Fibroblast of upper back skin (primary cell): ENCODE measurements at regions not wholly inside any gene's neighbourhood (a gene's known extent, or its start where the extent isn't known, plus 50 kb on each side); places are given as distances from the start of the nearest gene placed in this dataset.

Source experiments
- DNase-seq: peaks from one replicate; pipeline ENCODE4 v3.0.0-alpha.2; 2013

DNA sequence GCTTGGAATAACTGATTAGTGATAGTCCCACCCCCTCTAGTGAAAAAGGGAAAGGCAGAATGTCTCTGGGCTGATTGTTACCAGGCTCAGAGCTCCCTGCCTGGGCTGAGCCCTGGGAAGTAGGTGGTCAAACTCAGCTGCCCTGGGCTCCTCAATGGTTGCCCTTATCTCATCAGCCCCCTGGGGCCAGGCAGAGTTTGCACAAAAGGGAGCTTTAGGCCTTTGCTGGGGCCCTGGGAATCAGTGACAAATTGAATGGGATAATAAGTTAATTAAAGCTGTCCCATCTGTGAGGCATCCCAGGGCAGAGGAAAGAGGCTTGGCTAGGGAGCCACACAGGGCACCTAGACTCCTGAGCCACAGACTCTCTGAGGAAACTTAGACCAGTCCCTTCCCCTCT, 89.0 kb downstream of the EFNB1 start:
- DNase-seq, result no peak

DNA sequence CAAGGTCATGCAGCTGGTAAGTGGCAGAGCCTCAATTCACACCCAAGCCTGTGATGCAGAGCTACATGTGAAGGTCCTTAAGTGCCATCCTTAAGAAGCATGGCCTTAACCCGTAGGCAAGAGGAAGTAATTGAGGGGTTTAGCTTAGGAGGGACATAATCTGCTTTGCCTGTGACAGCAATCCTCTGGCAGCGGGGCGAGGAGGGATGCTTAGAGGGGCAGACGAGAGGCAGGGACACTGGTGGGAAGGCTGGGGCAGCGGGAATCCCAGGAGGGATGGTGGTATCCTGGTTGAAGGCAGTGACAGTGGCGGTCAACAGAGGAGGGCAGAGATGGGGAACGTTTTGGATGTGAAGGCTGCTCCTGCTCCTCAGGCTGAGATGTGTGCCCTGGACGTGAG, 88.1 kb downstream of the EFNB1 start:
- DNase-seq, result no peak

DNA sequence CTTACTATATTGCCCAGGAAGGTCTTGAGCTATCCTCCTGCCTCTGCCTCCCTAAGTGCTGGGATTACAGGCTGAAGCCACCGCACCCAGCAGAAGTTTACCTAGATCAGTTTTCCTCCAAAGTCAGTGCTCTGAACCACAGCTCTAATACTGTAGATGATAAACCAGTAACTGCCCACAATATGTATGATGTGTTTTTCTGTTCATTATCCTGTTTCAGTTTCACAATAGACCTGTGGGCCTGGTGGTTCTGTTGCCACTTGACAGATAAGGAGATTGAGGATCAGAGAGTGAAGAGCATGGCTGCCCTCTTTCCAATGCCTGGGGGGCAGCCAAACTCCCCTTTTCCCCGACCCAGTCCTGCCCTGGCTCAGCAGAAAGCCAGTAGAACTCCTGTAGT, 87.0 kb downstream of the EFNB1 start:
- no peak for DNase-seq

DNA sequence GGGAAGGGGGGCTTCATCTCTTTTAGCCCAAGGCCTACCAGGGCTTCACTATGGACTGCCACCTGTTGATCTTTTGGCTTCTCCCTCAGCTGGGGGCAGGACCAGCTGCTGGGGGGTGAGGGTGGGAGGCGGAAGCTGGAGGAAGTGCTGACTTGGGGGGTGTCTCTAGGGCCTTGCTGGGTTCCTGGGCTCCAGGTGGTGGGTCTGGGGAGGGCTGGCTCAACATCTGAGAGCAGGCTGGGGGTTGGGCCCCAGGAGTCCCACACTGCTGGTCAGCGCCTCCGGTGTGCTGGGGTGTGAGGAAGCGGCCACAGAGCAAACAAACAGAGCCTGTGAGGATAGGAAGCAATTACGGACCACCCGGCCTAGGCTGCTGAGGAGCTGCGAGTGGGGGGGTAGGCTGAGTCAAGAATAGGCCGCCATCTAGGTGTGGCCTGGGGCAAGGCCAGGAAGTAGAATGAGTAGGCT, 85.7 kb downstream of the EFNB1 start:
- no peak for DNase-seq

DNA sequence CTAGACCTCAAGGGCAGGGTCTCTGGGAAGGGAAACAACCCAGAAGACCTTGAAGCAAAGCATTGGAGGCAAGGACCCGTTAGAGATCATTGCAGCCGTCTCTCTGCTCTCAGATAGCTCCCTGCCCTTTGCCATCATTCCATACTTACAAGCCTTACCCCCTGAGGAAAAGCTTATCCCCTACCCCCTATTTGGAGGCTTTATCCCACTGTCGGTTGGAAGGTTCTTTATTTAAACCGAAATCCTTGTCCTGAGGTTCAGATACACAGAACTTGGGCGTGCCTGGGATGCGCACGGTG, 84.4 kb downstream of the EFNB1 start:
- DNase-seq, result no peak

- peak; percentile 26 for DNase-seq
Observed at GRCh38 chrX:68912113-68912512, 83.3 kb downstream of the EFNB1 start.

- no peak for DNase-seq
Observed at GRCh38 chrX:68910731-68911428, 82.1 kb downstream of the EFNB1 start.

DNA sequence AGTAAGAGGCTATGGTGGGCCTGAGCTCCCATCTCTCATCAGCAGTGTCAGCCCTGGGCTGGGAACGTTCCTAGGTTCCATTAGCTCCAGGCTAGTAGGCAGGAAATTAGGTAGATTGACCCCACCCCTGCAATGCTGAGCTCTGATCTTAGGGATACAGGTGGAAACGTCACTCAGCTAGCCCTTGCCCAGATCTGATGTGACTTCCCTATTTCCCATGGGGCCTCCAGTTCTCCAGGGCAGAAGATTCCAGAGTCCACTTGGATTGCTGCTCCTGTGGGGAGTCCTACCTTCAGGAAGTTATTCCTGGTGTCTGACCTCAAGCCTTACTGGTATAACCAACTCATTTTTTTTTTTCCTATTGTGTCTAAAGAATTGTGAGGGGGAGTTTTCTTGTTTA, 81.1 kb downstream of the EFNB1 start:
- DNase-seq, result no peak

DNA sequence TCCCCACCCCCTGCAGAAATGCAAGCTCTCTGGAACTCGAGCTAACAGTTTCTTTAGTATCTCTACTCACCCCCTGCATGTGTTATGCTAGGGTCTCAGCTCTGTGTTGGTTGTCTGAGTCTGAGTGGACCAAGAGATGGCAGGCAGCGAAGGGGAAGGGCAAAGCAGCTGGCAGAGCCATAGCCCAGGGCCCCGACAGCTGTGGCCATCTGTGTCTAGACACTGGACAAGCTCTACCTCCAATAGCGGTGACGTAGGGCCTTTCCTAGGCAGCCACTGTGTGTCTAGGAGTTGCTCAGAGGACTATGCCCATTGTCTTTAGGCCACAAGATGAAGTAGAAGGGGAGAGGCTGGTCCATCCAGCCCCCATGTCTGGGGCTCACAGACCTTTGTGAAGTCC, 79.2 kb downstream of the EFNB1 start:
- no peak for DNase-seq

- DNase-seq, result no peak
Observed at GRCh38 chrX:68902706-68903504, 74.1 kb downstream of the EFNB1 start.

DNA sequence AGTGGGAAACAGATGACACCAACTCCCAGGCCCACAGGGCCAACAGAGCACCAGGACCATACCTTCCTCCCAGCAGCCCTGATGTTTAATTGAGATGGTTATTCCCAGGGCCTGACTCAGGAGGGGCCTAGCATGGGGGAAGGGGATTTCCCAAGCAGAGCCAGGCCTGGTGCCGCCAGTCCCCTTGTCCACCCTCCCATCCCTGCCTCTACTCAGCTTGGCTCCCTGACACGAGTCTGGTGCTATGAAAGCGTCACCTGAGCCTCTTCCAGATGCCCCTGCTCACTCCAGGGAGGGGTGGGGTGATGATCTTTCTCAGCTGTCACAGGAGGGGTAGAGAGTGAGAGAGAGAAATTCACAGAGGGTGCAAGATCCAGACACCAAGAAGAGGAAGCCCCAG, 72.7 kb downstream of the EFNB1 start:
- DNase-seq, result no peak

- DNase-seq, result no peak
Observed at GRCh38 chrX:68898598-68898997, 69.8 kb downstream of the EFNB1 start.

DNA sequence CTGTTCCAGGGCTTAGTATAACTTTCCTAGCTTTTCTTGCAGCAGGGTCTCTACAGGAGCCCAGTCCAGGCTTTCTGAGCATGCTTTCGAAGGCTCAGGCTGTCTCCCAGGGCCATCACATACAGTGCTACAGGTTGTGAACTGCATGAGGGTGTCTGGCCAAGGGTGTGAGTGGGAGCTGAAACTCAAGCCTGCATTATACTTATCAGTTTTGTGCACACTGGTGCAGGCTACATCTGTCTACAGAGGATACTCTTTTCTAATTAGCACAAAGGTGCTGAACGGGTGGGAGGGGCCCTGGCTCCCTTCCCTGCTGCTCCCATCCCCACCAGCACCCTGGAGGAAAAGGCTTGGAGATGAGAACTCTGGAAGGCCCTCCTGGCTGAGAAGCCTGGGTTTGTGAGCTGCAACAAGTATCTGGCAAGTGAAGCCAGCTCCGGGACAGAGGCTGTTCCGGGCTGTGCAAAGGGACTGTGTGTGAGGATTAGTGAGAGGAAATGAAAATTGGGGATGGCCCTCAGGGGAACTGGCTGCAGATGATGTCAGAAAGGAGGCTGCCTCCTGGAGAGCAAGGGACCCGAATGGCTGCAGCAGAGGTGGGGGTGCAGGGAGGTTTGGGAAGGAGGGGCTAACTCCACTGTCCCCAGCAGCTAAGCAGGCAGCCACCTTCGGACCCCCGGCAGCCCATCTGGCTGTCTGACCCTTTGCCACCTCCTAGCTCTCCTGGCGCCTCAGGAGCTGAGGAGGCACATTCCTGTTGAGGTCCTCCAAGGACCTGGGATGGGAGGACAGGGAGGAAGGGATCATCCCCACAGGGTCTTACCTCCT, 68.5 kb downstream of the EFNB1 start:
- DNase-seq, result no peak

GRCh38 chrX:68896581-68896980, 67.8 kb downstream of the EFNB1 start:
- no peak for DNase-seq

GRCh38 chrX:68895778-68896177, 67.0 kb downstream of the EFNB1 start:
- DNase-seq, result no peak

DNA sequence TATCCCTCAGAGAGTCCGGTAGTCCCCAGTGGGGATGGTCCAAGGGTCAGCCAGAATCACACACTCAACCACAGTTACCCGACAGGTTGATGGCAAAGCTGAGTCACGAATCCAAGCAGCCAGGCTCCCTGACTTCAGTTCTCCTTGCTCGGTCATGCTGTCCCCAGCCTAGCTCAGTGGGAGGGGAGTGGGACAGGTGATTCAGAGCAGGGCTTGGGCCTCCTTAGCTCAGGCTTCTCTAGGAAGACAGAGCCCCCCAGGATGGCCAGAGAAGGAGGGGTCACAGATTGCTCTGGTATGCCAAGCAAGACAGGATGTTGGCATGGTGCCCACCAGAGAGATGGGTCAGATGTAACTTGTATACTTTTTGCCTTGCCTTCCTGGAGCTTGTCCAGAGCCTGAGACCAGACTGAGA, 66.5 kb downstream of the EFNB1 start:
- peak; percentile 27 for DNase-seq

DNA sequence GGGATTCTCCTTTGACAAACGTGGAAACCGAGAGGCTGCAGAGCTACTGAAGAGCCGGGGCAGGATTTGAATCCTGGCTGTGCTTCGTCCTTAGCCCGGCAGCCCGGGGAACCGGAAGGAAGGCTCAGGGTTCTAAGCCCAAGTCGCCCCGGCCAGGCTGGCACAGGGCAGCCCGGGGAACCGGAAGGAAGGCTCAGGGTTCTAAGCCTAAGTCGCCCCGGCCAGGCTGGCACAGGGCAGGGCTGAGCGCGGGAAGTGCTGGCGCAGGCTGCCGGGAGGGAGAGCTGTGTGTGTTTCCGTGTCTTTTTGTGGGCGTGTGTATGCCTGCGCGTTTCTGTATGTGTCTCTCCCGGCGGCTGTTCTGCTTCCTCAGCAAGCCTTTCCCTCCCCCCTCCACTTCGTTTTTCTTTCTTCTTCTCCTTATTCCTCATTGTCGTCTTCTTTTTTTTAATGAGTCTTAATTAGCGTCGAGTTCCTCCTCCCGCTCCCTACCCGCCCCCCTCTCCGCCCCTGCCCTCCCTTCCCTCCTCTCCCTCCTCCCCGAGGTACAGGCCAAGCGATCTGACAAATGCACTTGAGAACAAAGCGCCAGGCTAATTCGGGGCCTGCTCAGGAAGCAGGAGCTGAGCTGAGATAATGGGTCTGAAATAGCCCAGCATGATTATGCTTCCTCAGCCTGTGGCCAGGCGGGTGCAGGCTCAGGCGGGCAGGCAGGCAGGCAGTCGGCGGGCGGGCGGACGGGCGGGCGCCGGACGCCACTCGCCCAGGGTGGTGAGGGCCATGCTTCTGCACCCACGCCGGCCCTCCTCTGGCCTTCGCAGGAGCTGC, 65.9 kb downstream of the EFNB1 start:
- DNase-seq, result peak; percentile 31

DNA sequence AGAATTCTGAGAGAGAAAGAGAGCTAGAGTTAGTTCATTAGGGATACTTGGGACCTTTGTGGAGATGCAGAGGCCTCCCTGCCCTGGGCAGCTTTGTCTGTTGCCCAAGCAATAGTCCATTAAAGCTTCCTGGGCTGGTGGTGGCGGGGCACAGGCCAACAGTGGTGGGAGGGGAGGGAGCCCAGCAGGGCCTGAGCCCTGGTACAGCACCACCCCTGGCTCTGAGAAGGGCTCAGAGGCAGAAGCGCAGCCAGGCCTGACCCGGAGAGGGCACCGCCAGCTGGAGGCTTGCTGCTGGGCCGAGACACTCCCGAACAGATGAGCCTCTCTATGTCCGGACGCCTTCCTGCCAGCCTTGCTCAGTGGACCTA, 65.3 kb downstream of the EFNB1 start:
- DNase-seq, result no peak

- DNase-seq, result peak; percentile 10
Observed at GRCh38 chrX:68892651-68893050, 63.8 kb downstream of the EFNB1 start.

DNA sequence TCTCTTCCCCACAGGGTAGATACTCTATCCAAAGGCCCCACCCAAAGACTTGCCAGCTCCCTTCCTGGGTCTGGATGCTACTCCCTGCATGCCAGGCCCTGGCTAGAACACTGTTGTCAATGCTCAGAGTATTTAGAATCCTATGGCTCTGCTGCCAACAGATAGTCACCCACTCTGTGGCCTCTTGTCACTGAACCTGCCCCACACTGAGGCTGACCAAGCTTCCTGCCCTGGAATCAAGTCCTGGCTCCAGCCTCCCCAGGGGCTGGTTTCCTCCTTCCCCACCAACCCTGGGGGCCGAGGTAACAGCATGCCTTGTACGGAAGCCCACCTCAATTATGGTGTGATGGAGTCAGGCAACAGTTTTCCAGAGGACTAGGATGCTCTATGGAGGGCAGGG, 63.3 kb downstream of the EFNB1 start:
- DNase-seq, result no peak
